ENCODE measurements at regions not wholly inside any gene's neighbourhood (a gene's known extent, or its start where the extent isn't known, plus 50 kb on each side); places are given as distances from the start of the nearest gene placed in this dataset.

GRCh38 chr4:107562316-107562715 is 157.7 kb downstream of the PAPSS1 start:
- no peak for DNase-seq (ENCODE audit: low spot score in 2 of 2)
- Histone ChIP-seq H3K4me1 (no peaks in the 10 kb centered on the region), H3K27me3 (ENCODE audit: low read depth) (no peaks in the 10 kb centered on the region), H3K9me3 (0 out of 2 replicates have a peak, but pooled peaks cover 2% of the 10 kb centered on the region), H3K4me3 (no peak overlapping the region), H3K36me3 (replicated peaks) (no peaks in the 10 kb centered on the region)
- in situ Hi-C loops (cut with MboI; ENCODE audit: low sequenced_read_pairs) = no loop called here

- Histone ChIP-seq H3K9me3 (0 out of 2 replicates have a peak, but pooled peaks cover 2% of the 10 kb centered on the region), H3K27me3 (ENCODE audit: low read depth) (no peaks in the 10 kb centered on the region), H3K4me3 (no peak overlapping the region), H3K36me3 (replicated peaks) (no peaks in the 10 kb centered on the region), H3K4me1 (no peaks in the 10 kb centered on the region)
- no peak for DNase-seq (ENCODE audit: low spot score in 2 of 2)
- in situ Hi-C loops (cut with MboI; ENCODE audit: low sequenced_read_pairs) = no loop called here
Measured at GRCh38 chr4:107561481-107561880, 158.6 kb downstream of the PAPSS1 start.

GRCh38 chr4:107559653-107560052 is 160.4 kb downstream of the PAPSS1 start:
- DNase-seq (ENCODE audit: low spot score in 2 of 2) = no peak
- no peak overlapping the region for H3K4me3 ChIP-seq
- H3K4me1 ChIP-seq = no peaks in the 10 kb centered on the region
- in situ Hi-C loops (cut with MboI; ENCODE audit: low sequenced_read_pairs) = no loop called here
- H3K36me3 ChIP-seq (replicated peaks) = no peaks in the 10 kb centered on the region
- no peaks in the 10 kb centered on the region for H3K27me3 ChIP-seq (ENCODE audit: low read depth)
- 0 out of 2 replicates have a peak, but pooled peaks cover 2% of the 10 kb centered on the region for H3K9me3 ChIP-seq

- in situ Hi-C loops (cut with MboI; ENCODE audit: low sequenced_read_pairs) = no loop called here
Measured at GRCh38 chr4:107552306-107552705, 167.7 kb downstream of the PAPSS1 start.

GRCh38 chr4:107548211-107548905 is 171.7 kb downstream of the PAPSS1 start:
- in situ Hi-C loops (cut with MboI; ENCODE audit: low sequenced_read_pairs) = no loop called here
- H3K4me1 ChIP-seq = no peaks in the 10 kb centered on the region
- no peaks in the 10 kb centered on the region for H3K9me3 ChIP-seq
- no peak overlapping the region for H3K4me3 ChIP-seq
- no peak for DNase-seq (ENCODE audit: low spot score in 2 of 2)
- peaks cover 7% of the 10 kb centered on the region; the same call in 1 of the 2 replicates for H3K27me3 ChIP-seq (ENCODE audit: low read depth)
- no peaks in the 10 kb centered on the region for H3K36me3 ChIP-seq (replicated peaks)

More at GRCh38 chr4:107552306-107552705, 167.7 kb downstream of the PAPSS1 start:
- DNase-seq (ENCODE audit: low spot score in 2 of 2) = no peak
- Histone ChIP-seq H3K9me3 (no peaks in the 10 kb centered on the region), H3K4me3 (no peak overlapping the region), H3K36me3 (replicated peaks) (no peaks in the 10 kb centered on the region), H3K27me3 (ENCODE audit: low read depth) (no peaks in the 10 kb centered on the region), H3K4me1 (no peaks in the 10 kb centered on the region)

GRCh38 chr4:107546638-107547037 is 173.4 kb downstream of the PAPSS1 start:
- H3K36me3 ChIP-seq (replicated peaks) = no peaks in the 10 kb centered on the region
- no peak overlapping the region for H3K4me3 ChIP-seq
- no peaks in the 10 kb centered on the region for H3K9me3 ChIP-seq
- H3K27me3 ChIP-seq (ENCODE audit: low read depth) = peaks cover 12% of the 10 kb centered on the region
- in situ Hi-C loops (cut with MboI; ENCODE audit: low sequenced_read_pairs) = no loop called here
- DNase-seq (ENCODE audit: low spot score in 2 of 2) = no peak
- H3K4me1 ChIP-seq = no peaks in the 10 kb centered on the region

GRCh38 chr4:107541511-107541910 is 178.5 kb downstream of the PAPSS1 start:
- H3K27me3 ChIP-seq (ENCODE audit: low read depth) = peaks cover 15% of the 10 kb centered on the region
- H3K9me3 ChIP-seq = no peaks in the 10 kb centered on the region
- H3K4me3 ChIP-seq = no peak overlapping the region
- in situ Hi-C loops (cut with MboI; ENCODE audit: low sequenced_read_pairs) = no loop called here
- no peak for DNase-seq (ENCODE audit: low spot score in 2 of 2)
- no peaks in the 10 kb centered on the region for H3K4me1 ChIP-seq
- H3K36me3 ChIP-seq (replicated peaks) = no peaks in the 10 kb centered on the region

GRCh38 chr4:107531927-107532326 is 188.1 kb downstream of the PAPSS1 start:
- H3K27me3 ChIP-seq (ENCODE audit: low read depth) = peaks cover 3% of the 10 kb centered on the region
- no peak for DNase-seq (ENCODE audit: low spot score in 2 of 2)
- no peak overlapping the region for H3K4me3 ChIP-seq
- in situ Hi-C loops (cut with MboI; ENCODE audit: low sequenced_read_pairs) = no loop called here
- no peaks in the 10 kb centered on the region for H3K36me3 ChIP-seq (replicated peaks)
- no peaks in the 10 kb centered on the region for H3K9me3 ChIP-seq
- H3K4me1 ChIP-seq = no peaks in the 10 kb centered on the region

- in situ Hi-C loops (cut with MboI; ENCODE audit: low sequenced_read_pairs) = no loop called here
- no peaks in the 10 kb centered on the region for H3K36me3 ChIP-seq (replicated peaks)
- no peaks in the 10 kb centered on the region for H3K9me3 ChIP-seq
Measured at GRCh38 chr4:107520368-107520767, 199.7 kb downstream of the PAPSS1 start.

GRCh38 chr4:107519053-107519452 is 201.0 kb downstream of the PAPSS1 start:
- Histone ChIP-seq H3K4me1 (no peaks in the 10 kb centered on the region), H3K27me3 (ENCODE audit: low read depth) (peaks cover 3% of the 10 kb centered on the region; the same call in 1 of the 2 replicates), H3K4me3 (no peak overlapping the region), H3K36me3 (replicated peaks) (no peaks in the 10 kb centered on the region), H3K9me3 (no peaks in the 10 kb centered on the region)
- DNase-seq (ENCODE audit: low spot score in 2 of 2) = peak in 1 of 2 experiments; percentile 22
- in situ Hi-C loops (cut with MboI; ENCODE audit: low sequenced_read_pairs) = no loop called here

More at GRCh38 chr4:107520368-107520767, 199.7 kb downstream of the PAPSS1 start:
- Histone ChIP-seq H3K4me3 (no peak overlapping the region), H3K27me3 (ENCODE audit: low read depth) (peaks cover 3% of the 10 kb centered on the region; the same call in 1 of the 2 replicates), H3K4me1 (no peaks in the 10 kb centered on the region)
- no peak for DNase-seq (ENCODE audit: low spot score in 2 of 2)

GRCh38 chr4:107518076-107518475 is 202.0 kb downstream of the PAPSS1 start:
- Histone ChIP-seq H3K9me3 (no peaks in the 10 kb centered on the region), H3K27me3 (ENCODE audit: low read depth) (peaks cover 3% of the 10 kb centered on the region; the same call in 1 of the 2 replicates), H3K4me1 (no peaks in the 10 kb centered on the region), H3K4me3 (no peak overlapping the region), H3K36me3 (replicated peaks) (no peaks in the 10 kb centered on the region)
- in situ Hi-C loops (cut with MboI; ENCODE audit: low sequenced_read_pairs) = no loop called here
- no peak for DNase-seq (ENCODE audit: low spot score in 2 of 2)

GRCh38 chr4:107512549-107512948 is 207.5 kb downstream of the PAPSS1 start:
- no peak for DNase-seq (ENCODE audit: low spot score in 2 of 2)
- Histone ChIP-seq H3K27me3 (ENCODE audit: low read depth) (no peaks in the 10 kb centered on the region), H3K36me3 (replicated peaks) (no peaks in the 10 kb centered on the region), H3K4me1 (peaks cover 5% of the 10 kb centered on the region), H3K9me3 (no peaks in the 10 kb centered on the region), H3K4me3 (no peak overlapping the region)
- in situ Hi-C loops (cut with MboI; ENCODE audit: low sequenced_read_pairs) = no loop called here

GRCh38 chr4:107509615-107510014 is 210.4 kb downstream of the PAPSS1 start:
- peak in 1 of 2 experiments; percentile 46 for DNase-seq (ENCODE audit: low spot score in 2 of 2)
- in situ Hi-C loops (cut with MboI; ENCODE audit: low sequenced_read_pairs) = no loop called here

GRCh38 chr4:107500551-107500950 is 219.5 kb downstream of the PAPSS1 start:
- in situ Hi-C loops (cut with MboI; ENCODE audit: low sequenced_read_pairs) = no loop called here
- H3K36me3 ChIP-seq (replicated peaks) = no peaks in the 10 kb centered on the region
- no peak for DNase-seq (ENCODE audit: low spot score in 2 of 2)
- H3K27me3 ChIP-seq (ENCODE audit: low read depth) = peaks cover 12% of the 10 kb centered on the region
- H3K9me3 ChIP-seq = no peaks in the 10 kb centered on the region
- no peak overlapping the region for H3K4me3 ChIP-seq
- no peaks in the 10 kb centered on the region for H3K4me1 ChIP-seq

More at GRCh38 chr4:107509615-107510014, 210.4 kb downstream of the PAPSS1 start:
- H3K4me3 ChIP-seq = no peak overlapping the region
- H3K9me3 ChIP-seq = no peaks in the 10 kb centered on the region
- peaks cover 5% of the 10 kb centered on the region for H3K4me1 ChIP-seq
- H3K27me3 ChIP-seq (ENCODE audit: low read depth) = peaks cover 5% of the 10 kb centered on the region; the same call in 1 of the 2 replicates
- no peaks in the 10 kb centered on the region for H3K36me3 ChIP-seq (replicated peaks)
